CD14-positive monocyte (primary cell): ENCODE measurements at regions not wholly inside any gene's neighbourhood (a gene's known extent, or its start where the extent isn't known, plus 50 kb on each side); places are given as distances from the start of the nearest gene placed in this dataset.

Experiments
- DNase-seq, 3 donors: peaks; one replicate each; pipeline ENCODE4 v3.0.0-alpha.2; 2011 to 2022
- H2AFZ ChIP-seq: 2 replicates; pipeline ENCODE4 v1.6.0; 2012; ENCODE audit warnings: mild to moderate bottlenecking, low read depth, low read length, inconsistent platforms; ENCODE audit not compliant: insufficient read depth, poor library complexity, severe bottlenecking
- H3K27ac ChIP-seq, 2 donors: 1 replicate in 1 of 2; 2 replicates in 1 of 2; pipeline ENCODE4 v1.5.1; 2012 to 2013; ENCODE audit warnings: low read length in 2 of 2, control low read depth in 1 of 2, inconsistent platforms in 1 of 2, low read depth in 1 of 2, mild to moderate bottlenecking in 1 of 2
- H3K27me3 ChIP-seq, 2 donors: one replicate each; pipeline versions ENCODE4 v1.6.0 to v1.6.1; 2011 to 2013; ENCODE audit warnings: low read length in 2 of 2; ENCODE audit not compliant: control insufficient read depth in 2 of 2, insufficient read depth in 2 of 2
- H3K36me3 ChIP-seq, 2 donors: replicated peaks in 1 of 2; 1 replicate in 1 of 2; 2 replicates in 1 of 2; pipeline versions ENCODE4 v1.5.1 to v1.6.1; 2012 to 2013; ENCODE audit warnings: low read length in 2 of 2, control low read depth in 1 of 2, inconsistent platforms in 1 of 2, mild to moderate bottlenecking in 1 of 2; ENCODE audit not compliant: insufficient read depth in 2 of 2, control insufficient read depth in 1 of 2
- H3K4me1 ChIP-seq, 2 donors: 1 replicate in 1 of 2; 2 replicates in 1 of 2; pipeline versions ENCODE4 v1.5.1 to v1.6.1; 2012 to 2013; ENCODE audit warnings: low read length in 2 of 2, control low read depth in 1 of 2, inconsistent platforms in 1 of 2, mild to moderate bottlenecking in 1 of 2, moderate library complexity in 1 of 2; ENCODE audit not compliant: insufficient read depth in 2 of 2, control insufficient read depth in 1 of 2
- H3K4me2 ChIP-seq: replicated peaks from 2 replicates; pipeline ENCODE3; 2012; ENCODE audit warnings: low read length, moderate library complexity, mild to moderate bottlenecking; ENCODE audit not compliant: poor library complexity, severe bottlenecking; ENCODE audit errors: extremely low read depth
- H3K4me3 ChIP-seq, 3 experiments: fragments of 200-600 bp in 1 of 3; sonication (generic) in 1 of 3; replicated peaks in 1 of 3; 1 replicate in 2 of 3; 2 replicates in 1 of 3; pipeline ENCODE4 v1.5.1; 2011 to 2013; ENCODE audit warnings: low read length in 3 of 3, mild to moderate bottlenecking in 3 of 3, control low read depth in 2 of 3, low read depth in 2 of 3, inconsistent platforms in 1 of 3, moderate library complexity in 1 of 3
- H3K79me2 ChIP-seq: 2 replicates; pipeline ENCODE4 v1.6.0; 2012; ENCODE audit warnings: mild to moderate bottlenecking, control low read depth, inconsistent platforms, low read length, moderate library complexity; ENCODE audit not compliant: insufficient read depth
- H3K9ac ChIP-seq: 2 replicates; pipeline ENCODE4 v1.6.0; 2017; ENCODE audit warnings: low read length, mild to moderate bottlenecking; ENCODE audit not compliant: insufficient read depth, poor library complexity, severe bottlenecking
- H3K9me3 ChIP-seq, 2 donors: replicated peaks in 1 of 2; 1 replicate in 1 of 2; 2 replicates in 1 of 2; pipeline versions ENCODE4 v1.5.1 to v1.6.1; 2012 to 2013; ENCODE audit warnings: low read length in 2 of 2, control low read depth in 1 of 2; ENCODE audit not compliant: control insufficient read depth in 1 of 2, insufficient read depth in 1 of 2
- H4K20me1 ChIP-seq: 2 replicates; pipeline ENCODE4 v1.6.0; 2012; ENCODE audit warnings: mild to moderate bottlenecking, low read length, control low read depth, moderate library complexity; ENCODE audit not compliant: insufficient read depth
- H3K27ac Mint-ChIP-seq, 7 donors: one replicate each; pipeline ENCODE4 v1.8.0; 2020; ENCODE audit warnings: mild to moderate bottlenecking in 7 of 7, mixed read lengths in 7 of 7, moderate library complexity in 6 of 7, inconsistent platforms in 2 of 7
- H3K27me3 Mint-ChIP-seq, 3 donors: one replicate each; pipeline ENCODE4 v1.8.0; 2021 to 2022; ENCODE audit warnings: low read depth in 3 of 3, mild to moderate bottlenecking in 3 of 3, mixed read lengths in 3 of 3, moderate library complexity in 3 of 3, inconsistent platforms in 1 of 3
- H3K36me3 Mint-ChIP-seq, 2 donors: one replicate each; pipeline ENCODE4 v1.8.0; 2020; ENCODE audit warnings: mixed read lengths in 2 of 2, inconsistent platforms in 1 of 2, mild to moderate bottlenecking in 1 of 2
- H3K4me1 Mint-ChIP-seq: one replicate; pipeline ENCODE4 v1.8.0; 2020; ENCODE audit warnings: mild to moderate bottlenecking, mixed read lengths
- H3K4me3 Mint-ChIP-seq, 2 donors: one replicate each; pipeline ENCODE4 v1.8.0; 2020; ENCODE audit warnings: mild to moderate bottlenecking in 2 of 2, mixed read lengths in 2 of 2, moderate library complexity in 1 of 2
- H3K9me3 Mint-ChIP-seq, 7 donors: one replicate each; pipeline ENCODE4 v1.8.0; 2020 to 2022; ENCODE audit warnings: mixed read lengths in 7 of 7, mild to moderate bottlenecking in 6 of 7, moderate library complexity in 6 of 7, inconsistent platforms in 2 of 7
- WGBS: methylation state at CpG from one replicate; pipeline ENCODE4 v1.1.5; 2013; ENCODE audit warnings: missing lambda C conversion rate; ENCODE audit not compliant: insufficient coverage; 5-methylcytosine and 5-hydroxymethylcytosine counted together
- intact Hi-C, 2 donors: fragments of 100-400 bp; cut with micrococcal nuclease; formaldehyde crosslinking; loops; one replicate each; pipeline versions ENCODE4 v1.15.0 to v1.15.1; 2023
- TF ChIP-seq, protein P1 (sequence below): fragments of 200-600 bp; IDR thresholded peaks from one replicate; pipeline ENCODE4 v1.8.0; 2022; ENCODE audit warnings: antibody characterized with exemption, mild to moderate bottlenecking

DNA sequence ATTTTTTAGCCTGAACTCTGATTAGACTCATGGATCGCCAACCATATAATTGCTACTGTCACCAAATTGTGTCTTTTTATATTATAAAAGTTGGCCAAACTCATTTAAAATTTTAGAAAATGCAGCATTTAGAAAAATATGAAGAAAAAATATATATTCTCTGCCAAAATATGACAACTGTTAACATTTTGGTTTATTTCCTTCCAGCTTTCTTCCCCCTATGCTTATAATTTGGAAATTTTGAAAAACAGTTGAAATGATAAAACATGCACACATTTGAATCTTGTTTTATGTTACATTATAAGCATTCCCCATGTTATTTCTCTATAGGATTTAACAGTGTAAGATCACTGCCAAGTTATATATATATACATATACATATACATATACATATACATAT is 1112.8 kb downstream of the TUSC7 start:
- Histone ChIP-seq H3K27me3 (no peaks in the 10 kb centered on the region), H3K4me3 (no peak overlapping the region), H3K36me3 (no peaks in the 10 kb centered on the region), H3K27ac (no peak overlapping the region), H3K79me2 (no peaks in the 10 kb centered on the region), H3K9ac (no peak overlapping the region), H2AFZ (no peak overlapping the region), H3K4me2 (no peak overlapping the region), H4K20me1 (no peaks in the 10 kb centered on the region), H3K4me1 (no peaks in the 10 kb centered on the region), H3K9me3 (no peaks in the 10 kb centered on the region)
- H3K27ac Mint-ChIP-seq = no peak overlapping the region
- H3K36me3 Mint-ChIP-seq = no peaks in the 10 kb centered on the region
- H3K27me3 Mint-ChIP-seq = no peaks in the 10 kb centered on the region
- no CpG with 5 or more reads among the region's 1 CpG for WGBS
- no peaks in the 10 kb centered on the region for H3K4me1 Mint-ChIP-seq
- TF ChIP-seq, protein P1, sequence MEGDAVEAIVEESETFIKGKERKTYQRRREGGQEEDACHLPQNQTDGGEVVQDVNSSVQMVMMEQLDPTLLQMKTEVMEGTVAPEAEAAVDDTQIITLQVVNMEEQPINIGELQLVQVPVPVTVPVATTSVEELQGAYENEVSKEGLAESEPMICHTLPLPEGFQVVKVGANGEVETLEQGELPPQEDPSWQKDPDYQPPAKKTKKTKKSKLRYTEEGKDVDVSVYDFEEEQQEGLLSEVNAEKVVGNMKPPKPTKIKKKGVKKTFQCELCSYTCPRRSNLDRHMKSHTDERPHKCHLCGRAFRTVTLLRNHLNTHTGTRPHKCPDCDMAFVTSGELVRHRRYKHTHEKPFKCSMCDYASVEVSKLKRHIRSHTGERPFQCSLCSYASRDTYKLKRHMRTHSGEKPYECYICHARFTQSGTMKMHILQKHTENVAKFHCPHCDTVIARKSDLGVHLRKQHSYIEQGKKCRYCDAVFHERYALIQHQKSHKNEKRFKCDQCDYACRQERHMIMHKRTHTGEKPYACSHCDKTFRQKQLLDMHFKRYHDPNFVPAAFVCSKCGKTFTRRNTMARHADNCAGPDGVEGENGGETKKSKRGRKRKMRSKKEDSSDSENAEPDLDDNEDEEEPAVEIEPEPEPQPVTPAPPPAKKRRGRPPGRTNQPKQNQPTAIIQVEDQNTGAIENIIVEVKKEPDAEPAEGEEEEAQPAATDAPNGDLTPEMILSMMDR = no peak
- intact Hi-C loops = no loop called here
- peaks cover 0 to 4% (median 1%) of the 10 kb centered on the region in 7 donors for H3K9me3 Mint-ChIP-seq
- DNase-seq = no peak
- H3K4me3 Mint-ChIP-seq = no peak overlapping the region

DNA sequence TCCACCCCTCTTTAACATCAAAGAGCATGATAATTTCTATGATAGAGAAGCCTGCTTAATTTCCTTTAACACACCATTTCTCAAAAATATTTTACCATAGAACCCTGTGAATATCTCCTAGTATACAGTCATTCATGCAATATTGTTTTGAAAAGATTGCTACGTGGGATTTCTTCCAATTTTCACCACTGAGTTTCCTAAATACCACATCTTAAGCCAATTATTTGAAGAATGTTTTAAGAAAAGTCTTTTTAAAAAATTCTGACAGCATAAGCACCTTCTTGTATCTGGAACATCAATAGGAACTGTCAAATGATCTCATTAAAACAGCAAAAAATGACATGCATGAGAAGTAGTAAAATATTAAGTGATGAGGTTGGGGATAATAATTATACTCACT is 1126.7 kb downstream of the TUSC7 start:
- Histone ChIP-seq H3K9ac (no peak overlapping the region), H3K27me3 (no peaks in the 10 kb centered on the region), H3K4me3 (no peak overlapping the region), H3K9me3 (no peaks in the 10 kb centered on the region), H3K79me2 (no peaks in the 10 kb centered on the region), H2AFZ (no peak overlapping the region), H3K4me2 (no peak overlapping the region), H3K27ac (no peak overlapping the region), H3K4me1 (no peaks in the 10 kb centered on the region), H3K36me3 (no peaks in the 10 kb centered on the region), H4K20me1 (no peaks in the 10 kb centered on the region)
- Mint-ChIP-seq H3K36me3 (no peaks in the 10 kb centered on the region), H3K9me3 (peaks cover 0 to 5% (median 0%) of the 10 kb centered on the region in 7 donors), H3K27me3 (peaks cover 0 to 2% (median 0%) of the 10 kb centered on the region in 3 donors), H3K27ac (no peak overlapping the region), H3K4me1 (no peaks in the 10 kb centered on the region), H3K4me3 (no peak overlapping the region)
- TF ChIP-seq, protein P1 = no peak
- intact Hi-C loops = no loop called here
- no peak for DNase-seq
- no CpG with 5 or more reads among the region's 1 CpG for WGBS
